ENCODE measurements at regions not wholly inside any gene's neighbourhood (a gene's known extent, or its start where the extent isn't known, plus 50 kb on each side); places are given as distances from the start of the nearest gene placed in this dataset.
"Not testable (repeated sequence)": the region's sequence is repeated elsewhere in the genome, so short reads cannot be mapped to it uniquely, and the experiment has no call there.

DNA sequence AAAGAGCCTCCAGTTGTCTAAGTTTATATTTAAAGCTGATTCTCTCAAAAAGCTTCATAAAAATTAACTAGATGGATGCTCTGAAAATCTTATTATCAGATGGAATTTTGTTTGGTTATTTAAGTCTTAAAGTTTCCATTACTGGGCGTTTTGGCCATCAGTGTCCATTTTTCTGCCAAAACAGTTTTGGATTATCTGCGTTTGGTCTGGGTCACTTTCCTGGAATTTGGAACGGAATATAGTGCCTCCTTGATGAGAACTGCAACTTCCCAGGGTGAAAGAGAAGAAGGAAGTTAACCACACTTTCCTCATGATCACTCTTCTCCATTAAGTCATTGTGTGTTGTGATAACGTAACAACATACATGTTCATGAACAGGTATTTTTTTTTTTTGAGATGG is 764.9 kb upstream of the AUTS2 start:
- no peaks in the 10 kb centered on the region for H3K9me3 ChIP-seq (ENCODE audit: control insufficient read depth, low read length)
- no peak overlapping the region for H3K27ac ChIP-seq
- H3K4me3 ChIP-seq (ENCODE audit: low read depth, low read length), result no peak overlapping the region
- no peak overlapping the region for H3K4me2 ChIP-seq (ENCODE audit: low read length)
- H3K79me2 ChIP-seq, result no peaks in the 10 kb centered on the region
- no peak overlapping the region for H3K9ac ChIP-seq
- H2AFZ ChIP-seq, result no peak overlapping the region
- TF ChIP-seq, protein P1, sequence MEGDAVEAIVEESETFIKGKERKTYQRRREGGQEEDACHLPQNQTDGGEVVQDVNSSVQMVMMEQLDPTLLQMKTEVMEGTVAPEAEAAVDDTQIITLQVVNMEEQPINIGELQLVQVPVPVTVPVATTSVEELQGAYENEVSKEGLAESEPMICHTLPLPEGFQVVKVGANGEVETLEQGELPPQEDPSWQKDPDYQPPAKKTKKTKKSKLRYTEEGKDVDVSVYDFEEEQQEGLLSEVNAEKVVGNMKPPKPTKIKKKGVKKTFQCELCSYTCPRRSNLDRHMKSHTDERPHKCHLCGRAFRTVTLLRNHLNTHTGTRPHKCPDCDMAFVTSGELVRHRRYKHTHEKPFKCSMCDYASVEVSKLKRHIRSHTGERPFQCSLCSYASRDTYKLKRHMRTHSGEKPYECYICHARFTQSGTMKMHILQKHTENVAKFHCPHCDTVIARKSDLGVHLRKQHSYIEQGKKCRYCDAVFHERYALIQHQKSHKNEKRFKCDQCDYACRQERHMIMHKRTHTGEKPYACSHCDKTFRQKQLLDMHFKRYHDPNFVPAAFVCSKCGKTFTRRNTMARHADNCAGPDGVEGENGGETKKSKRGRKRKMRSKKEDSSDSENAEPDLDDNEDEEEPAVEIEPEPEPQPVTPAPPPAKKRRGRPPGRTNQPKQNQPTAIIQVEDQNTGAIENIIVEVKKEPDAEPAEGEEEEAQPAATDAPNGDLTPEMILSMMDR (IDR thresholded peaks at IDR 0.05), result no peak
- no peaks in the 10 kb centered on the region for H3K27me3 ChIP-seq (ENCODE audit: control insufficient read depth, insufficient read depth, low read length)
- no peaks in the 10 kb centered on the region for H3K36me3 ChIP-seq (ENCODE audit: control insufficient read depth, insufficient read depth, low read length)
- H3K4me1 ChIP-seq, result no peaks in the 10 kb centered on the region

DNA sequence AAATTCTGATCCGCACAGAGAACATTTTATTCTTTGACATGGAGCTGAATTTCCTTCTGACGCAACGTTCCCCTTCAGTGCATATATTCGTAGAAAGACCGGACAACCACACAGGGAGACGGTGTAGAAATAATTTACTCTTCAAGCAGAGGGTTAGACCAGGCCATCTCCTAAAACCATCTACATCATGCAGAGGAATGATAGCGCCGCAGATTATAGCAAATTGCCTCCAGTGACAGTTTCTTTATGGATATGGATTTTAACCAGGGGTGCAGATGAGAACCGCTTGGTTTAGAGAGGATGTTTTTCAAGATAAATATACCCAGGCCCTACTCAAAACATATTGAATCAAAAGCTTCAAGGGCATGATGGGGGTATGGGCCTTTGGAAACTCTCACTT is 759.3 kb upstream of the AUTS2 start:
- Histone ChIP-seq H2AFZ (no peak overlapping the region), H3K4me1 (no peaks in the 10 kb centered on the region), H3K27me3 (ENCODE audit: control insufficient read depth, insufficient read depth, low read length) (no peaks in the 10 kb centered on the region), H3K4me2 (ENCODE audit: low read length) (no peak overlapping the region), H3K4me3 (ENCODE audit: low read depth, low read length) (no peak overlapping the region), H3K27ac (no peak overlapping the region), H3K79me2 (no peaks in the 10 kb centered on the region), H3K9ac (no peak overlapping the region), H3K36me3 (ENCODE audit: control insufficient read depth, insufficient read depth, low read length) (no peaks in the 10 kb centered on the region), H3K9me3 (ENCODE audit: control insufficient read depth, low read length) (no peaks in the 10 kb centered on the region)
- TF ChIP-seq, protein P1 (IDR thresholded peaks at IDR 0.05), result no peak

DNA sequence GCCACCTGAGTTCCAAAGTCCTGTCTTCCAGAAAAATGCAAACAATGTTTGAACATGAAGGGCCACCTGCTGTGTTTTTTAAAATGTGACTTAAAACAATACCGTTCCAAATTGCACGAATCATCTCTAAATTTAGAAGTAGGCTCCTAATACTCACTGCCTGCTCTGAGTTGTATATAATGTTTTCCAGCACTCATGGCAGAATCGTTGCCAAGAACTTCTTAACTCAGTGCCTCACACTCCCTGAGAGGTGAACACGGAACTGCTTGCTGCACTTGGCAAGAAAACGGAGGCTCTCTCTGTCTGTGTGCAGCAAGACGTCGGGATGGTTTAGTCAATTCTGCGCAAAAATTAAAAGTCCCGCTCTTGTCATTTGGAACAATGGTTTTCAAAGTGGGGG is 757.3 kb upstream of the AUTS2 start:
- Histone ChIP-seq H3K9me3 (ENCODE audit: control insufficient read depth, low read length) (no peaks in the 10 kb centered on the region), H3K4me3 (ENCODE audit: low read depth, low read length) (no peak overlapping the region), H3K4me1 (no peaks in the 10 kb centered on the region), H3K27ac (no peak overlapping the region), H2AFZ (no peak overlapping the region), H3K4me2 (ENCODE audit: low read length) (no peak overlapping the region), H3K79me2 (no peaks in the 10 kb centered on the region), H3K9ac (no peak overlapping the region), H3K36me3 (ENCODE audit: control insufficient read depth, insufficient read depth, low read length) (no peaks in the 10 kb centered on the region), H3K27me3 (ENCODE audit: control insufficient read depth, insufficient read depth, low read length) (no peaks in the 10 kb centered on the region)
- TF ChIP-seq, protein P1 (IDR thresholded peaks at IDR 0.05), result no peak

DNA sequence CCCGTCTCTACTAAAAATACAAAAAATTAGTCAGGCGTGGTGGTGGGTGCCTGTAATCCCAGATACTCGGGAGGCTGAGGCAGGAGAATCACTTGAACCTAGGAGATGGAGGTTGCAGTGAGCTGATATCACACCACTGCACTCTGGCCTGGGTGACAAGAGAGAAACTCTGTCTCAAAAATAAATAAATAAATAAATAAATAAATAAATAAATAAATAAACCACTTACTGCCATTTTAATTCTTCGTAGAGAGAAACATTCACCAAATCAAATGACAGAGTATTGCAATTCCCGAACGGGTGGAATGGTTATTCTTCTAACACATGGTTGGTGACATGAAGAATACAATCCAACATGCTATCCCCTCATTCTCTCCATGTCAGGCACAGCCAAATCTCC is 754.3 kb upstream of the AUTS2 start:
- not testable (repeated sequence) for H3K4me2 ChIP-seq (ENCODE audit: low read length); H3K9me3 ChIP-seq (ENCODE audit: control insufficient read depth, low read length); H2AFZ ChIP-seq; H3K4me1 ChIP-seq; H3K4me3 ChIP-seq (ENCODE audit: low read depth, low read length); H3K27me3 ChIP-seq (ENCODE audit: control insufficient read depth, insufficient read depth, low read length); H3K9ac ChIP-seq; H3K36me3 ChIP-seq (ENCODE audit: control insufficient read depth, insufficient read depth, low read length); H3K79me2 ChIP-seq; H3K27ac ChIP-seq

DNA sequence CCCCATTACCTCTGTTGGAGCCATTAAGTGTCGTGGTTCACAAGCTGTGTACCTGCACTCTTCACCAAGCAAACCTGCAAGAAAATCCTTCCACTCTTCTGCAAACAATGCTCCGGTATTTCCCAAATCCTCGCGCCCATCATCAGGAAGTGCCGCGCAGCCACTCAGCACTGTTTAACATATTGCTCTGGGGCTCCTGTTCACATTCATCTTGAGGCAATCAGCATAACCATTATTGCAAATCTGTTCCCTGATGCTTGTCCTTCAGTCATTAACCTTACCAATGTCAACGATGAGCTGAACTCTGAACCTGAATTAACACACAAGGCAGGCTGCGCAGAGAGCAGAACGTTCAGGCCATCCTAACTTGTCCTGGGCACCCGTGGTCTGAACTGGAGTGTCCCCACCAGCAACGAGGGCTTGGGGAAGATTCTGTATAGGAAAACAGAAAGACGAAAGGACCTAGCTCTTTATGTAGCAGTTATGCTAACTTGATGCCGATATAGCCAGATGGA is 751.4 kb upstream of the AUTS2 start:
- Histone ChIP-seq H3K27ac (no peak overlapping the region), H3K4me2 (ENCODE audit: low read length) (no peak overlapping the region), H3K27me3 (ENCODE audit: control insufficient read depth, insufficient read depth, low read length) (no peaks in the 10 kb centered on the region), H3K9me3 (ENCODE audit: control insufficient read depth, low read length) (no peaks in the 10 kb centered on the region), H3K9ac (no peak overlapping the region), H3K36me3 (ENCODE audit: control insufficient read depth, insufficient read depth, low read length) (no peaks in the 10 kb centered on the region), H2AFZ (no peak overlapping the region), H3K4me1 (no peaks in the 10 kb centered on the region), H3K4me3 (ENCODE audit: low read depth, low read length) (no peak overlapping the region), H3K79me2 (no peaks in the 10 kb centered on the region)
- TF ChIP-seq, protein P1 (IDR thresholded peaks at IDR 0.05), result no peak
